ENCODE measurements at regions not wholly inside any gene's neighbourhood (a gene's known extent, or its start where the extent isn't known, plus 50 kb on each side); places are given as distances from the start of the nearest gene placed in this dataset.
"Not testable (repeated sequence)": the region's sequence is repeated elsewhere in the genome, so short reads cannot be mapped to it uniquely, and the experiment has no call there.

GRCh38 chr20:48526936-48527335, 300.9 kb downstream of the PREX1 start:
- TF ChIP-seq, protein P1, sequence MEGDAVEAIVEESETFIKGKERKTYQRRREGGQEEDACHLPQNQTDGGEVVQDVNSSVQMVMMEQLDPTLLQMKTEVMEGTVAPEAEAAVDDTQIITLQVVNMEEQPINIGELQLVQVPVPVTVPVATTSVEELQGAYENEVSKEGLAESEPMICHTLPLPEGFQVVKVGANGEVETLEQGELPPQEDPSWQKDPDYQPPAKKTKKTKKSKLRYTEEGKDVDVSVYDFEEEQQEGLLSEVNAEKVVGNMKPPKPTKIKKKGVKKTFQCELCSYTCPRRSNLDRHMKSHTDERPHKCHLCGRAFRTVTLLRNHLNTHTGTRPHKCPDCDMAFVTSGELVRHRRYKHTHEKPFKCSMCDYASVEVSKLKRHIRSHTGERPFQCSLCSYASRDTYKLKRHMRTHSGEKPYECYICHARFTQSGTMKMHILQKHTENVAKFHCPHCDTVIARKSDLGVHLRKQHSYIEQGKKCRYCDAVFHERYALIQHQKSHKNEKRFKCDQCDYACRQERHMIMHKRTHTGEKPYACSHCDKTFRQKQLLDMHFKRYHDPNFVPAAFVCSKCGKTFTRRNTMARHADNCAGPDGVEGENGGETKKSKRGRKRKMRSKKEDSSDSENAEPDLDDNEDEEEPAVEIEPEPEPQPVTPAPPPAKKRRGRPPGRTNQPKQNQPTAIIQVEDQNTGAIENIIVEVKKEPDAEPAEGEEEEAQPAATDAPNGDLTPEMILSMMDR (IDR thresholded peaks at IDR 0.05; ENCODE audit: insufficient read depth, low read length, missing control alignments) = no peak
- CTCF ChIA-PET = no interaction called here
- no peak overlapping the region for H3K4me3 ChIP-seq (ENCODE audit: low read depth, low read length)
- DNase-seq (ENCODE audit: low read depth, low spot score) = no peak
- POLR2A ChIA-PET = no interaction called here

- no peak for DNase-seq (ENCODE audit: low read depth, low spot score)
- ChIA-PET CTCF (no interaction called here), POLR2A (no interaction called here)
- no peak overlapping the region for H3K4me3 ChIP-seq (ENCODE audit: low read depth, low read length)
- TF ChIP-seq, protein P1 (IDR thresholded peaks at IDR 0.05; ENCODE audit: insufficient read depth, low read length, missing control alignments) = no peak
These were observed 302.4 kb downstream of the PREX1 start for GRCh38 chr20:48525400-48525799.

DNA sequence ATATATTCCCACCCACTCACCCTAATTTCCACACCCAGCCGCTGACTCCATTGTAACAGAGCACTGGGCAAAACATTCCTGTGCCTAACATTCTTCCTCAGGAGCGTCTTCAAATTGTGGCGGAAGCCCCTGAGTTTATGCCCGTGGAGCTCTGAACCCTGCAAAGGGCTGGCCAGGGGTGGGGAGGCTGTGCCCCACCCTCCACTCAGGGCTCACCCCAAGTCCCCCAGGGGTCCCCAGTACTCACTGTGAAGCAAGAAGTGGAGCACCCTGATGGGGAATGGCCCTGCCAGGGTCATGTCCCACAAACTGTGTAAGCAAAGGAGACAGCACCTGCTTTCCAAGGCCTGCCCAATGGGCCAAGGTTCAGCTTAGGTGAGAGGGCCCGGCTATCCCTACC, 303.2 kb downstream of the PREX1 start:
- H3K4me3 ChIP-seq (ENCODE audit: low read depth, low read length) = no peak overlapping the region
- CTCF ChIA-PET = no interaction called here
- no peak for DNase-seq (ENCODE audit: low read depth, low spot score)
- TF ChIP-seq, protein P1 (IDR thresholded peaks at IDR 0.05; ENCODE audit: insufficient read depth, low read length, missing control alignments) = no peak
- POLR2A ChIA-PET = no interaction called here

DNA sequence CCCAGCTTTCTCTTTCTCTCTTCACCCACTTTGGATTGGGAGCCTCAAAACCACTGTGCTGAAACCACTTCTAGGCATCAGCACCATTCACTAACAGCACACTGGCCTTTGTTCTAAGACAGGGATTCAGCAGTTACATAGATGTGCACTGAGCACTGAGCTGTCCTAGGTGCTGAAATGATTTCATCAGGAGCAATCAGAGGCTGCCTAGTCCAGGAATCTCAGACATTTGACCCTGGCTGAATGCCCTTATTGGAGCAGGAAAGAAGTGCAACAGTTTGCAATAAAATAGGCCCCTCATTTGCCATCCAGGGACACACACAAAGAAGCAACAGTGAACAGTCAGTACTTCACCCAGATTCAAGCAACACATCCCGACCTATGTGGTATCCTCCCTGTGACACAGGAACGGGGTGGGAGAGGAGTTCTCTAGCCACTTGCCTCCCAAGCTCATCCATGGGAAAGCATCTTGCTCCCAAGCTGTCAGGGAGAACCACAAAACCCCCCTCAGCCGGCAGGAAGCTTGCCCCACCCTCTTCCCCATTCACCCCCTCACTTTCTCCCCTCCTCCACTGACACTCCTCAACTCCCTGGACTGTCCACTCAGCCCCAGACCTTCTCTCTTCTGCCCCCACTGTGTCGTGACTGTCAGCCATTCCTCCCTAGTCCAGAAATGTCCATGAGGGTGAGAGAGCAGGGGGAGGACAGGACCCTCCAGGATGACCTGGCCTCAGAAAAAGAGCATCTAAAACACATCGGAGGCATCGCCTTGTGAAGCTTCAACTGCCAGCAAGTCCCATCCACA, 304.4 kb downstream of the PREX1 start:
- DNase-seq (ENCODE audit: low read depth, low spot score) = no peak
- ChIA-PET CTCF (no interaction called here), POLR2A (no interaction called here)
- TF ChIP-seq, protein P1 (IDR thresholded peaks at IDR 0.05; ENCODE audit: insufficient read depth, low read length, missing control alignments) = no peak
- no peak overlapping the region for H3K4me3 ChIP-seq (ENCODE audit: low read depth, low read length)

DNA sequence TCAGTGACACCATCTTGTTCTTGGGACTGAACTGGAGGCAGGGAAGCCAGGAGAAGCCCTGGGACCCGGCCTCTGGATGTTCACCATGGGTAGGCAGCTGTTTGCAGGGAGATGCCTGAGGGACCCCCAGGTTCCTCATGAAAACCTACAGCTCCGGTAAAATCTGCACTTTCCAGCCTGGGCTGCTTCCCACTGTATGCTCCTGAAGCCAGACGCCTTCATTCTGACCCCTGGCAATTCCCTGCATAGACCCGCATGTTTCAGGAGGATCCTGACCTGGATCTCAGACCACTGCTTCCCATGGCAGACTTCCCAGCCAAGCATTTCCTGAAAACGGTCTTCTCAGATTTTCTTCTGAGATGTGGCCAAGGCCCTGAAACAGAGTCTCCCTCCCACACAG, 306.7 kb downstream of the PREX1 start:
- CTCF ChIA-PET = no interaction called here
- TF ChIP-seq, protein P1 (IDR thresholded peaks at IDR 0.05; ENCODE audit: insufficient read depth, low read length, missing control alignments) = no peak
- POLR2A ChIA-PET = no interaction called here
- no peak overlapping the region for H3K4me3 ChIP-seq (ENCODE audit: low read depth, low read length)
- no peak for DNase-seq (ENCODE audit: low read depth, low spot score)

- ChIA-PET POLR2A (interaction anchor here (1.7 kb wide), 1 partner anchor 621 kb away, joined by 11 read pairs; no protein-coding TSS in a partner anchor), CTCF (interaction anchor here (1.1 kb wide), 1 partner anchor 621 kb away, joined by 8 read pairs; no protein-coding TSS in a partner anchor)
- H3K4me3 ChIP-seq (ENCODE audit: low read depth, low read length); DNase-seq (ENCODE audit: low read depth, low spot score): not testable (repeated sequence)
These were observed 311.6 kb downstream of the PREX1 start for GRCh38 chr20:48516196-48516595.

- DNase-seq (ENCODE audit: low read depth, low spot score); CTCF ChIA-PET; H3K4me3 ChIP-seq (ENCODE audit: low read depth, low read length); POLR2A ChIA-PET: not testable (repeated sequence)
These were observed 313.2 kb downstream of the PREX1 start for GRCh38 chr20:48514577-48514976.

DNA sequence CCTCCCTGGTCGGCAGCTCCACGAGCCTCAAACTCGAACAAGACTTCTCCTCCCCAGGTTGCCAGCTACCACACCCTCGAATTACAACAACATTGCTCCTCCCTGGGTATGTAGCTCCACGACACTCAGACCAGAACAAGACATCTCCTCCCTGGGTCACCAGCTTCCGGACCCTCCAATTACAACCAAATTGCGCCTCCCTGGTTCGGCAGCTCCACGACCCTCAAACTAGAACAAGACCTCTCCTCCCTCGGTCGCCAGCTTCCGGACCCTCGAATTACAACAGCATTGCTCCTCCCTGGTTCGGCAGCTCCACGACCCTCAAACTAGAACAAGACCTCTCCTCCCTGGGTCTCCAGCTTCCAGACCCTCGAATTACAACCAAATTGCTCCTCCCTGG, 315.3 kb downstream of the PREX1 start:
- H3K4me3 ChIP-seq (ENCODE audit: low read depth, low read length); CTCF ChIA-PET; DNase-seq (ENCODE audit: low read depth, low spot score); POLR2A ChIA-PET: not testable (repeated sequence)

- H3K4me3 ChIP-seq (ENCODE audit: low read depth, low read length); CTCF ChIA-PET; POLR2A ChIA-PET; DNase-seq (ENCODE audit: low read depth, low spot score): not testable (repeated sequence)
These were observed 322.7 kb downstream of the PREX1 start for GRCh38 chr20:48505066-48505465.

Measured in AG04449 (cell line).